Hepatocyte (in vitro differentiated cells): ENCODE measurements at regions not wholly inside any gene's neighbourhood (a gene's known extent, or its start where the extent isn't known, plus 50 kb on each side); places are given as distances from the start of the nearest gene placed in this dataset.

Experiments used
- DNase-seq: peaks from one replicate; pipeline ENCODE4 v3.0.0-alpha.2; 2016; ENCODE audit warnings: low spot score
- H2AFZ ChIP-seq: fragments of 200-600 bp; sonication (generic); 2 replicates; pipeline ENCODE4 v1.6.0; 2016; ENCODE audit warnings: antibody characterized with exemption, mild to moderate bottlenecking
- H3K27ac ChIP-seq: fragments of 200-600 bp; sonication (generic); 2 replicates; pipeline ENCODE4 v1.5.1; 2016; ENCODE audit warnings: mild to moderate bottlenecking
- H3K27me3 ChIP-seq: fragments of 200-600 bp; sonication (generic); 2 replicates; pipeline ENCODE4 v1.6.1; 2016
- H3K36me3 ChIP-seq: fragments of 200-600 bp; sonication (generic); replicated peaks from 2 replicates; pipeline ENCODE4 v1.5.1; 2016; ENCODE audit warnings: low read depth; ENCODE audit not compliant: insufficient read depth
- H3K4me1 ChIP-seq: fragments of 200-600 bp; sonication (generic); 2 replicates; pipeline ENCODE4 v1.5.1; 2016; ENCODE audit warnings: mild to moderate bottlenecking, moderate library complexity; ENCODE audit not compliant: insufficient read depth
- H3K4me2 ChIP-seq: fragments of 200-600 bp; sonication (generic); 2 replicates; pipeline ENCODE4 v1.6.0; 2016
- H3K4me3 ChIP-seq: fragments of 200-600 bp; sonication (generic); 2 replicates; pipeline ENCODE4 v1.5.1; 2016; ENCODE audit warnings: mild to moderate bottlenecking
- H3K79me2 ChIP-seq: fragments of 200-600 bp; sonication (generic); 2 replicates; pipeline ENCODE4 v1.6.0; 2017; ENCODE audit warnings: mild to moderate bottlenecking
- H3K9me2 ChIP-seq: fragments of 200-600 bp; sonication (generic); replicated peaks from 2 replicates; pipeline ENCODE4 v1.6.0; 2017; ENCODE audit warnings: mild to moderate bottlenecking; ENCODE audit not compliant: insufficient read depth
- H3K9me3 ChIP-seq: fragments of 200-600 bp; sonication (generic); 2 replicates; pipeline ENCODE4 v1.5.1; 2016; ENCODE audit warnings: low read depth, mild to moderate bottlenecking
- H4K20me1 ChIP-seq: fragments of 200-600 bp; sonication (generic); 2 replicates; pipeline ENCODE4 v1.6.0; 2016; ENCODE audit warnings: mild to moderate bottlenecking; ENCODE audit not compliant: insufficient read depth, poor library complexity, severe bottlenecking
- CTCF ChIP-seq: fragments of 200-600 bp; sonication (generic); IDR thresholded peaks from 2 replicates; pipeline ENCODE4 v1.5.1; 2016; ENCODE audit warnings: antibody characterized with exemption, mild to moderate bottlenecking; ENCODE audit not compliant: poor library complexity
- EZH2 ChIP-seq: fragments of 200-600 bp; sonication (generic); IDR thresholded peaks from 2 replicates; pipeline ENCODE4 v1.6.1; 2016; ENCODE audit warnings: antibody characterized with exemption, mild to moderate bottlenecking, borderline replicate concordance
- EZH2phosphoT487 ChIP-seq: fragments of 200-600 bp; sonication (generic); IDR thresholded peaks from one replicate; pipeline ENCODE4 v1.6.1; 2018; ENCODE audit warnings: antibody characterized with exemption, mild to moderate bottlenecking, low read depth, moderate library complexity; ENCODE audit not compliant: unreplicated experiment, severe bottlenecking
- WGBS: methylation state at CpG from one replicate; pipeline ENCODE4 v1.1.6; 2016; ENCODE audit warnings: low lambda C conversion rate; ENCODE audit errors: missing lambda C conversion rate; 5-methylcytosine and 5-hydroxymethylcytosine counted together

- Histone ChIP-seq H3K4me1 (no peaks in the 10 kb centered on the region), H4K20me1 (no peaks in the 10 kb centered on the region), H3K4me2 (no peak overlapping the region), H3K4me3 (no peak overlapping the region), H3K9me3 (no peaks in the 10 kb centered on the region), H3K27me3 (no peaks in the 10 kb centered on the region), H3K36me3 (no peaks in the 10 kb centered on the region), H3K27ac (no peak overlapping the region), H2AFZ (no peak overlapping the region), H3K9me2 (no peaks in the 10 kb centered on the region), H3K79me2 (no peaks in the 10 kb centered on the region)
- no peak for TF ChIP-seq CTCF
- TF ChIP-seq EZH2, result no peak
- TF ChIP-seq EZH2phosphoT487, result no peak
- no peak for DNase-seq
These were observed 173.5 kb downstream of the ZIC1 start for GRCh38 chr3:147582642-147583041.

- Histone ChIP-seq H3K27ac (no peak overlapping the region), H2AFZ (no peak overlapping the region), H3K9me3 (no peaks in the 10 kb centered on the region), H3K79me2 (no peaks in the 10 kb centered on the region), H3K27me3 (no peaks in the 10 kb centered on the region), H3K4me3 (no peak overlapping the region), H3K36me3 (no peaks in the 10 kb centered on the region), H3K4me2 (no peak overlapping the region), H3K9me2 (no peaks in the 10 kb centered on the region), H3K4me1 (no peaks in the 10 kb centered on the region), H4K20me1 (no peaks in the 10 kb centered on the region)
- DNase-seq, result no peak
- 90% methylated on average over 2 of the region's 2 CpGs for WGBS
- TF ChIP-seq CTCF (no peak), EZH2phosphoT487 (no peak), EZH2 (no peak)
These were observed 179.9 kb downstream of the ZIC1 start for GRCh38 chr3:147589016-147589415.

- Histone ChIP-seq H3K9me2 (no peaks in the 10 kb centered on the region), H3K4me2 (no peak overlapping the region), H3K9me3 (no peaks in the 10 kb centered on the region), H2AFZ (no peak overlapping the region), H3K27me3 (no peaks in the 10 kb centered on the region), H3K27ac (no peak overlapping the region), H3K4me1 (no peaks in the 10 kb centered on the region), H3K79me2 (no peaks in the 10 kb centered on the region), H3K36me3 (no peaks in the 10 kb centered on the region), H4K20me1 (no peaks in the 10 kb centered on the region), H3K4me3 (no peak overlapping the region)
- no peak for TF ChIP-seq EZH2phosphoT487
- no peak for TF ChIP-seq EZH2
- no peak for TF ChIP-seq CTCF
- DNase-seq, result no peak
- WGBS, result 85% methylated on average over 4 of the region's 4 CpGs
These were observed 195.0 kb downstream of the ZIC1 start for GRCh38 chr3:147604136-147604535.

GRCh38 chr3:147613725-147614124, 204.6 kb downstream of the ZIC1 start:
- Histone ChIP-seq H3K27ac (no peak overlapping the region), H3K36me3 (no peaks in the 10 kb centered on the region), H3K27me3 (no peaks in the 10 kb centered on the region), H3K9me2 (no peaks in the 10 kb centered on the region), H3K4me3 (no peak overlapping the region), H4K20me1 (no peaks in the 10 kb centered on the region), H2AFZ (no peak overlapping the region), H3K4me1 (no peaks in the 10 kb centered on the region), H3K79me2 (no peaks in the 10 kb centered on the region), H3K4me2 (no peak overlapping the region), H3K9me3 (no peaks in the 10 kb centered on the region)
- no peak for DNase-seq
- 32% methylated on average over 3 of the region's 3 CpGs for WGBS
- no peak for TF ChIP-seq EZH2
- TF ChIP-seq CTCF, result no peak
- no peak for TF ChIP-seq EZH2phosphoT487
